ENCODE measurements at regions not wholly inside any gene's neighbourhood (a gene's known extent, or its start where the extent isn't known, plus 50 kb on each side); places are given as distances from the start of the nearest gene placed in this dataset.

GRCh38 chr18:59752666-59753065 lies 55.4 kb upstream of the CCBE1 start:
- DNase-seq: no peak

- DNase-seq: no peak
Observed at GRCh38 chr18:59751186-59751585, 54.0 kb upstream of the CCBE1 start.

GRCh38 chr18:59748628-59749360 lies 51.6 kb upstream of the CCBE1 start:
- no peak for DNase-seq
